ENCODE measurements at regions not wholly inside any gene's neighbourhood (a gene's known extent, or its start where the extent isn't known, plus 50 kb on each side); places are given as distances from the start of the nearest gene placed in this dataset.

GRCh38 chr10:27618906-27619305, 114.8 kb downstream of the RAB18 start:
- Mint-ChIP-seq H3K36me3 (no peaks in the 10 kb centered on the region), H3K27ac (no peak overlapping the region), H3K9me3 (no peaks in the 10 kb centered on the region), H3K27me3 (peaks cover 14% of the 10 kb centered on the region in 2 donors), H3K4me3 (no peak overlapping the region), H3K4me1 (peaks cover 0 to 10% (median 4%) of the 10 kb centered on the region in 3 donors)
- Histone ChIP-seq H3K27me3 (replicated peaks in 1 of 2; ENCODE audit: control insufficient read depth in 2 of 2, extremely low read depth in 1 of 2, insufficient read depth in 2 of 2, low read length in 1 of 2) (peaks cover 0 to 12% of the 10 kb centered on the region in 2 experiments), H3K9me3 (no peaks in the 10 kb centered on the region), H3K27ac (ENCODE audit: low read length) (no peak overlapping the region), H3K4me3 (ENCODE audit: control insufficient read depth in 1 of 2, extremely low read depth in 1 of 2, low read length in 1 of 2) (no peak overlapping the region), H3K4me1 (ENCODE audit: control insufficient read depth in 1 of 2, extremely low read depth in 1 of 2, insufficient read depth in 2 of 2, low read length in 2 of 2) (no peaks in the 10 kb centered on the region), H3K36me3 (ENCODE audit: control insufficient read depth in 2 of 2, extremely low read depth in 1 of 2, insufficient read depth in 1 of 2, low read length in 1 of 2) (no peaks in the 10 kb centered on the region)
- ATAC-seq (replicated peaks in 1 of 4): no peak
- POLR2A ChIA-PET: no interaction called here
- CTCF ChIA-PET: no interaction called here
- WGBS (ENCODE audit: insufficient coverage): 95% methylated on average over 4 of the region's 10 CpGs
- DNase-seq: no peak

GRCh38 chr10:27619329-27619728, 115.2 kb downstream of the RAB18 start:
- no peaks in the 10 kb centered on the region for H3K36me3 ChIP-seq (ENCODE audit: control insufficient read depth in 2 of 2, extremely low read depth in 1 of 2, insufficient read depth in 1 of 2, low read length in 1 of 2)
- no peak overlapping the region for H3K27ac Mint-ChIP-seq
- ATAC-seq (replicated peaks in 1 of 4): no peak
- H3K27me3 Mint-ChIP-seq: peaks cover 15% of the 10 kb centered on the region in 2 donors
- H3K4me3 Mint-ChIP-seq: no peak overlapping the region
- no peak for DNase-seq
- POLR2A ChIA-PET: no interaction called here
- no peak overlapping the region for H3K4me3 ChIP-seq (ENCODE audit: control insufficient read depth in 1 of 2, extremely low read depth in 1 of 2, low read length in 1 of 2)
- H3K27me3 ChIP-seq (replicated peaks in 1 of 2; ENCODE audit: control insufficient read depth in 2 of 2, extremely low read depth in 1 of 2, insufficient read depth in 2 of 2, low read length in 1 of 2): peaks cover 0 to 14% of the 10 kb centered on the region in 2 experiments
- H3K36me3 Mint-ChIP-seq: no peaks in the 10 kb centered on the region
- CTCF ChIA-PET: no interaction called here
- no peak overlapping the region for H3K27ac ChIP-seq (ENCODE audit: low read length)
- no peaks in the 10 kb centered on the region for H3K9me3 ChIP-seq
- peaks cover 0 to 10% (median 4%) of the 10 kb centered on the region in 3 donors for H3K4me1 Mint-ChIP-seq
- 90% methylated on average over 3 of the region's 4 CpGs for WGBS (ENCODE audit: insufficient coverage)
- H3K9me3 Mint-ChIP-seq: no peaks in the 10 kb centered on the region
- no peaks in the 10 kb centered on the region for H3K4me1 ChIP-seq (ENCODE audit: control insufficient read depth in 1 of 2, extremely low read depth in 1 of 2, insufficient read depth in 2 of 2, low read length in 2 of 2)

DNA sequence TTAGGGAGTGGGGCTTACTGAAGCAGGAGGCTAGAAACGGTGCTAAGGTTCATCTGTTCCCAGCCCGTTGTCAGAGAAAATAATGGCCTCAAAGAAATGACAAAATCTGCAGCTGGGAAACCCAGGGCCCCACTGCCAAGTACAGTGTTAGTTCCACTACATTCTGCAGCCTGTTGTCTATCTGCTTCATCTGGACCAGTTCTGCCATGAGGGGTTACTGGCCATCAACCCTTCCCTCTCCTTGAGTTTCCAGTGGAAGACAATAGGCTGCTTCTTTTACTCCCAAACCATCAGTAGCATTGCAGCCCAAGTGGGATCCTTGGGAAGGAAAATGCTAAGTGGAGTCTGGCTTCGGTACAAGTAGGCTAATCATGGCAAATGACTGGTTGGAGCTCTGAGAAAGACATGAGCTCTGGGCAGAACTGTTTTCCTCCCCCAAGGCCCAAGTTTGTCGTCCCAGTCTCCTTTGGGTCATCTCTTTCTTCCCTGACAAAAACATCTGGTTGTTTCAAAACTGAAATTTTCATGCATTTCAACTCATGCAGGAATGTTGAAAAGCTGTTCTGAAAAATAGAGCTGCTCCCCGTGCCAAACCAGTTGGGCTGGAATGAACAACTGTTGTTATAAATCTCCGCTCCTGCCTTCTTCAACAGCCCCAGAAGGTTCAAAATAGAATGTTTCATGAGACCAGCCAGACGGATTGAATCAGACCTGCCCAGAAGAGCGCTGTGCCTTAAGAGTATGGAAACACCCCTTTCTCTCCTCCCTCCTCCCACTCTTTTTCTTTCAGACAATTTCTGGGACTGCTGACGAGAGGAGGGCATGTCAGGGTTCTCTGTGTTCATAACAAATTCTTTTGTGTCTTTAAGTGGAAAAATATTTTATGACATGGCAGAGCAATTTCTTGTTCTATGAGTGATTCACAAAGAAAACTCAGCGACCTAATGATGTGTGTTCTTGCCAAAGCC, 116.6 kb downstream of the RAB18 start:
- H3K4me3 Mint-ChIP-seq: no peak overlapping the region
- H3K27ac ChIP-seq (ENCODE audit: low read length): no peak overlapping the region
- no peaks in the 10 kb centered on the region for H3K4me1 ChIP-seq (ENCODE audit: control insufficient read depth in 1 of 2, extremely low read depth in 1 of 2, insufficient read depth in 2 of 2, low read length in 2 of 2)
- H3K4me3 ChIP-seq (ENCODE audit: control insufficient read depth in 1 of 2, extremely low read depth in 1 of 2, low read length in 1 of 2): no peak overlapping the region
- H3K27me3 Mint-ChIP-seq: peaks cover 16 to 17% of the 10 kb centered on the region in 2 donors
- peaks cover 0 to 27% of the 10 kb centered on the region in 2 experiments for H3K27me3 ChIP-seq (replicated peaks in 1 of 2; ENCODE audit: control insufficient read depth in 2 of 2, extremely low read depth in 1 of 2, insufficient read depth in 2 of 2, low read length in 1 of 2)
- H3K4me1 Mint-ChIP-seq: no peaks in the 10 kb centered on the region
- no peaks in the 10 kb centered on the region for H3K9me3 ChIP-seq
- no peak for ATAC-seq (replicated peaks in 1 of 4)
- DNase-seq: no peak
- CTCF ChIA-PET: no interaction called here
- H3K9me3 Mint-ChIP-seq: no peaks in the 10 kb centered on the region
- H3K36me3 Mint-ChIP-seq: no peaks in the 10 kb centered on the region
- POLR2A ChIA-PET: no interaction called here
- 80% methylated on average over 4 of the region's 10 CpGs for WGBS (ENCODE audit: insufficient coverage)
- no peaks in the 10 kb centered on the region for H3K36me3 ChIP-seq (ENCODE audit: control insufficient read depth in 2 of 2, extremely low read depth in 1 of 2, insufficient read depth in 1 of 2, low read length in 1 of 2)
- H3K27ac Mint-ChIP-seq: no peak overlapping the region

- Histone ChIP-seq H3K36me3 (ENCODE audit: control insufficient read depth in 2 of 2, extremely low read depth in 1 of 2, insufficient read depth in 1 of 2, low read length in 1 of 2) (no peaks in the 10 kb centered on the region), H3K4me3 (ENCODE audit: control insufficient read depth in 1 of 2, extremely low read depth in 1 of 2, low read length in 1 of 2) (no peak overlapping the region), H3K4me1 (ENCODE audit: control insufficient read depth in 1 of 2, extremely low read depth in 1 of 2, insufficient read depth in 2 of 2, low read length in 2 of 2) (no peaks in the 10 kb centered on the region), H3K9me3 (no peaks in the 10 kb centered on the region), H3K27me3 (replicated peaks in 1 of 2; ENCODE audit: control insufficient read depth in 2 of 2, extremely low read depth in 1 of 2, insufficient read depth in 2 of 2, low read length in 1 of 2) (peaks cover 0 to 28% of the 10 kb centered on the region in 2 experiments), H3K27ac (ENCODE audit: low read length) (no peak overlapping the region)
- no peak overlapping the region for H3K4me3 Mint-ChIP-seq
- CTCF ChIA-PET: no interaction called here
- POLR2A ChIA-PET: no interaction called here
- H3K27me3 Mint-ChIP-seq: peaks cover 17 to 18% of the 10 kb centered on the region in 2 donors
- no peaks in the 10 kb centered on the region for H3K9me3 Mint-ChIP-seq
- no peak overlapping the region for H3K27ac Mint-ChIP-seq
- H3K4me1 Mint-ChIP-seq: no peaks in the 10 kb centered on the region
- WGBS (ENCODE audit: insufficient coverage): no CpG with 5 or more reads among the region's 4 CpGs
- H3K36me3 Mint-ChIP-seq: no peaks in the 10 kb centered on the region
- ATAC-seq (replicated peaks in 1 of 4) (no peak), DNase-seq (no peak)
Measured at GRCh38 chr10:27621461-27621860, 117.4 kb downstream of the RAB18 start.

- 64% methylated on average over 1 of the region's 1 CpG for WGBS (ENCODE audit: insufficient coverage)
- no peaks in the 10 kb centered on the region for H3K36me3 ChIP-seq (ENCODE audit: control insufficient read depth in 2 of 2, extremely low read depth in 1 of 2, insufficient read depth in 1 of 2, low read length in 1 of 2)
- H3K9me3 ChIP-seq: no peaks in the 10 kb centered on the region
- Mint-ChIP-seq H3K36me3 (no peaks in the 10 kb centered on the region), H3K4me1 (no peaks in the 10 kb centered on the region), H3K9me3 (no peaks in the 10 kb centered on the region), H3K27ac (no peak overlapping the region), H3K4me3 (no peak overlapping the region), H3K27me3 (peaks cover 22 to 23% of the 10 kb centered on the region in 2 donors)
- peaks cover 0 to 34% of the 10 kb centered on the region in 2 experiments for H3K27me3 ChIP-seq (replicated peaks in 1 of 2; ENCODE audit: control insufficient read depth in 2 of 2, extremely low read depth in 1 of 2, insufficient read depth in 2 of 2, low read length in 1 of 2)
- ATAC-seq (replicated peaks in 1 of 4): no peak
- no peak overlapping the region for H3K4me3 ChIP-seq (ENCODE audit: control insufficient read depth in 1 of 2, extremely low read depth in 1 of 2, low read length in 1 of 2)
- H3K27ac ChIP-seq (ENCODE audit: low read length): no peak overlapping the region
- POLR2A ChIA-PET: no interaction called here
- DNase-seq: no peak
- H3K4me1 ChIP-seq (ENCODE audit: control insufficient read depth in 1 of 2, extremely low read depth in 1 of 2, insufficient read depth in 2 of 2, low read length in 2 of 2): no peaks in the 10 kb centered on the region
- CTCF ChIA-PET: no interaction called here
Measured at GRCh38 chr10:27622596-27622995, 118.5 kb downstream of the RAB18 start.
